ENCODE measurements at regions not wholly inside any gene's neighbourhood (a gene's known extent, or its start where the extent isn't known, plus 50 kb on each side); places are given as distances from the start of the nearest gene placed in this dataset.
"Not testable (repeated sequence)": the region's sequence is repeated elsewhere in the genome, so short reads cannot be mapped to it uniquely, and the experiment has no call there.

DNA sequence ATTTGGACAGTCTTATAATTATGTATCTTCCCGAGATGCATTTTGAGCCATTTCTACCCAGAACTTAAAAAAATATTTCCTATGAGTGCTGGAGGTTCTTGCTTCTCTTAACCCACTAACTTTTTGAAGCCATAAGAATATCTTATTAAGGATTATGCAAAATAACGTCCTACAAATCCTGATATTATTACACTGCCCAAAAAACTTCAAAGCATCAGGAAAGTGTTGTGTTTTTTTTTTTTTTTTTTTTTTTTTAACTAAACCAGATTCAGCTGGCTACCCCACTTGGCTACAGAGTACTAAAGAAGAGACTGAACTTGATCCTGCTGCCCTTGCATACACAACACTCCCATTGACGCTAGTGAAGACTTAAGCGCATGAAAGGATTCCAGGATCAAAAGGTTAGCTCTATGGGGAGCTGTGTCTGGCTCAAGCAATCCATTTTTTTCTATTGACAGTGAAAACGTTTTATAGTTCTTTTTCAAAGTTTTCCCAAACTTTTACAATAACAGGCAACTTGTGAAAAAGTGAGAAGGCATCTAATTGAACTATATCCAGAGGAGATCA, 141.4 kb downstream of the KCNRG start:
- no peak for DNase-seq (ENCODE audit: low read depth)

GRCh38 chr13:50158385-50159165, 143.3 kb downstream of the KCNRG start:
- no peak for DNase-seq (ENCODE audit: low read depth)

GRCh38 chr13:50159607-50160006, 144.4 kb downstream of the KCNRG start:
- DNase-seq (ENCODE audit: low read depth) = no peak

- no peak for DNase-seq (ENCODE audit: low read depth)
Observed at GRCh38 chr13:50161052-50161451, 145.8 kb downstream of the KCNRG start.

DNA sequence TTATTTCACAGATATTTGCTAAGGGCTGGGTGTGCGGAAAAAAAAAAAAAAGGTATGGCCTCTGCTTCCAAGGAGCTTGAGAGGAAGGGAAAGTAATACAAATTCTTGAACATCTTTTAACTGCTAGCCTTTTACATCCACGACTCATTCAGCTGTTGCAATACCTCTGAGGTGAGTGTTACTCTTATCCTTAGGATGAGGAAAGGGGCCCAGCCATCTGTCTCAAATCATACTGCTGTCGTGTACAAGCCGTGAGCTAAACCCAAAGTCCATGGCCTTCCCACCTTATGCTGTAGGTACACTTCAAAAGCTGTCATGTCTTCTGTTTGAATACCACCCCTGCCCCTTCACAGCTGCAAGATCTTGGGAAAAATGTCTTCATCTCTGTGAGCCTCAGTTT, 146.8 kb downstream of the KCNRG start:
- no peak for DNase-seq (ENCODE audit: low read depth)

GRCh38 chr13:50162567-50162966, 147.3 kb downstream of the KCNRG start:
- no peak for DNase-seq (ENCODE audit: low read depth)

DNA sequence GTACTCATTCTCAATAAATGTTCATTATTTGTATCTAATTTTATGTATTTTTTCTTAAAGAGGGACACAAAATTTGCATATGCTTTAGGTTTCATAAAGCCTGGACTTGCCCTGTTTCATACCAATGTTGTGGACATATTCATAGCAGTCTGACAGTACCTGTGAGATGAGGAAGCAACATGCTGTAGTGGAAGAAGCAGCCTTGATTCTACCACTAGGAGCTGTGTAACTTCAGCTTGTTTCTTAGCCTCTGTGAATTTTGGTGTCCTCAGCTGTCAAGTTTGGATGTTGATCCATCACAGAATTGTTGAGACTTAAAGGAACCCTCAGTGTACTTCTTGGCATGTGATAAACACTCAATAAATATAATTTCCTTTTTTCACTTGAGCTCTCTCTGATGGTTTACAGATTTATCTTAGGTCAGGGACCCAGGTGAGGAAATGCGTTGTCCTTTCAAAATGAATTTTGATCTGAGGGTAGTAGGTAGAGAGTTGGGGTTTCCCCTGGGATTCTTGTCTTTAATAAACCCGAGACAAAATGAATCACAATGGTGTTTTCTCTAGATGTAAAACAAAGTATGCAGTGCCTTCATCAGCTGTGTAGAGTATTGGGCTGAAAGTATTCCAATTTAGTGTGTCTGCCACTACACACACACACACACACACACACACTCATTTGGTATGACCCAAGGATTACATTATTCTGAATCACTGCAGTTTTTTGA, 152.1 kb downstream of the KCNRG start:
- no peak for DNase-seq (ENCODE audit: low read depth)

DNA sequence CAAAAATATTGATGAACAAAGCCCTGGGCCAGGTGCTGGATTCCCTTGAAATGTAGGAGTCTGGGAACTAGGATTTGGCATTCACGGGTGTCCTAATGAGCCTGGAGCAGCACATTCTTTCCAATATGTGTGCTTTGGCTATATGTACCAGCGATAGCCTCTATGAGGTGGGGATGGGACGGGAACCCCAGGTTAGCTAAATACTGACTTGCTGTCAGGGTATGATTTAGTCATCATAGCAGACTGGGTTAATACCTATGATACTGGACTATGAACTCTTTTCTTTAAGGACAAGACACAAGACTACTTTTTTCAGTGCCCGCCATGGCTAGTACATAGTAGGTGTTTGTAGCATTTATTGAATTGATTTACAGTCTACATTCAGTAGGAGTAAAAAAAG, 152.7 kb downstream of the KCNRG start:
- DNase-seq (ENCODE audit: low read depth) = no peak

- DNase-seq (ENCODE audit: low read depth) = no peak
Observed at GRCh38 chr13:50168786-50169185, 153.5 kb downstream of the KCNRG start.

DNA sequence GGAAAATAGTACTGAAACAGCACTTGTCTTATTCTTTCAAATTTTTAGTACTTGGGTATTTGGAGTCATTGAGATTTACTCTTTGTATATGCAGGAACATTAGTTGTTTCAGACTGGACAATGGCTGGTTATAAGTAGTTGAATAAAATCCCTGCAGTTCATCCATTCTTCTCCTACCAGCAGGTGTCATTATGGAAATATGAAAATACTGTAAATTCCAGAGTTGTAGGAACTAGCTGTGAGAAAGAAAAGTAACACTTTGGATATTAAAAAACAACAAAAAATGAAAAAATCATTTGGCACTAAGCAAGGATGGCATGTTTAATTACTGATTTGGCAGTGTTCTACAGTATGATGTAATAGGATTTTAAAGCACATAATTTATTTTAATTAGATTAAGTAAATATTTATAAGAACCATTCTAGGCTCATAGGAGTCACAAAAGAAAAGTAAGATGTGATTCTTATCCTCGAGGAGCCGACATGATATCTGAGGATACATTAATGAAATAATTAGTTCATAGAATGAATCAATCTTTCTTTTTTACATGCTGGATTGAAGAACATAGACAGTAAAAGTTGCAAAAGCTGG, 155.3 kb downstream of the KCNRG start:
- DNase-seq (ENCODE audit: low read depth) = no peak

DNA sequence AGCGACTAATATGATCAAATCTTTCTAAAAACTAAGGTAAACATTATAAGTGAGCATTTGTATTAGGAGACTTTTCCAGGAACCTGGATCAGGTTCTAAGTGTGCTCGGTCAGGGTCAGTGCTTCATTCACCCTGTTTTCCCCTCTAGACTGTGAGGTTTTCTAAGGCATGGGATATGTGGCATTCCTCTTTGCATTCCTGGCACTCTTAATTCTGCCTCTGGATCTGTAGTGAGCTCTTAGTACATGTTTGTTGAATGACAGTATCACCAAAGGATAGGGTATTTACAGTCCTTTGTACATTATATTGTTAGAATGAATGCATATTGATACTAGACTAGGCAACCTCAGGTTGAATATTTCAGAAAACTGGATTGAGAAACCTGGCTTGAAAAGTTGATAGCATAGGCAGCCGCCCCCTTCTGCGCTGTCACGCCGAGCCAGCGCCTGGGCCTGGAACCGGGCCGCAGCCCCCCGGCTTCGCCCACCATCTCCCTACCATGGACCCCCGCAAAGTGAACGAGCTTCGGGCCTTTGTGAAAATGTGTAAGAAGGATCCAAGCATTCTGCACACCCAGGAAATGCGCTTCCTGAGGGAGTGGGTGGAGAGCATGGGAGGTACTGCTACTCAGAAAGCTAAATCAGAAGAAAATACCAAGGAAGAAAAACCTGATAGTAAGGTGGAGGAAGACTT, 156.5 kb downstream of the KCNRG start:
- no peak for DNase-seq (ENCODE audit: low read depth)

DNA sequence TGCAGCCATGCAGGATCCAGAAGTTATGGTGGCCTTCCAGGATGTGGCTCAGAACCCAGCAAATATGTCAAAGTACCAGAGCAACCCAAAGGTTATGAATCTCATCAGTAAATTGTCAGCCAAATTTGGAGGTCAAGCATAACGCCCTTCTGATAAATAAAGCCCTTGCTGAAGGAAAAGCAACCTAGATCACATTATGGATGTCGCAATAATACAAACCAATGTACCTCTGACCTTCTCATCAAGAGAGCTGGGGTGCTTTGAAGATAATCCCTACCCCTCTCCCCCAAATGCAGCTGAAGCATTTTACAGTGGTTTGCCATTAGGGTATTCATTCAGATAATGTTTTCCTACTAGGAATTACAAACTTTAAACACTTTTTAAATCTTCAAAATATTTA, 157.8 kb downstream of the KCNRG start:
- not testable (repeated sequence) for DNase-seq (ENCODE audit: low read depth)

- no peak for DNase-seq (ENCODE audit: low read depth)
Observed at GRCh38 chr13:50174630-50175029, 159.4 kb downstream of the KCNRG start.

DNA sequence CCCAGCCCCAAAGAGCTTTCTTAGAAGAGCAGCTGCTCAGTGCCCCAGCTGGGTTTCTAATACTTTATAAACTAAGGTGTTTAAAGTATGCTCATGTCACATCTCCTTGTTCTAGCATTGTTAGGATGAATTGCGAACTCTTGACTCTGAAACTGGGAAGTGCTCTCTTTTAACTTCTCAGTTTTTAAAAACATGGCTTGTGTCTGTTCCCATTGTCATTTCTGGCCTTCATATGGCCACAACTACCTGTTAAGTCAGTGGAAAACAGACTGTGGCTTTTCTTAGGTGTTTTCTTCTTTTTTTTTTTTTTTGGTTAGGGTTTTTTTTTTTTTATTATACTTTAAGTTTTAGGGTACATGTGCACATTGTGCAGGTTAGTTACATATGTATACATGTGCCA, 164.7 kb downstream of the KCNRG start:
- no peak for DNase-seq (ENCODE audit: low read depth)

GRCh38 chr13:50185769-50186763, 170.8 kb downstream of the KCNRG start:
- DNase-seq (ENCODE audit: low read depth) = not testable (repeated sequence)

DNA sequence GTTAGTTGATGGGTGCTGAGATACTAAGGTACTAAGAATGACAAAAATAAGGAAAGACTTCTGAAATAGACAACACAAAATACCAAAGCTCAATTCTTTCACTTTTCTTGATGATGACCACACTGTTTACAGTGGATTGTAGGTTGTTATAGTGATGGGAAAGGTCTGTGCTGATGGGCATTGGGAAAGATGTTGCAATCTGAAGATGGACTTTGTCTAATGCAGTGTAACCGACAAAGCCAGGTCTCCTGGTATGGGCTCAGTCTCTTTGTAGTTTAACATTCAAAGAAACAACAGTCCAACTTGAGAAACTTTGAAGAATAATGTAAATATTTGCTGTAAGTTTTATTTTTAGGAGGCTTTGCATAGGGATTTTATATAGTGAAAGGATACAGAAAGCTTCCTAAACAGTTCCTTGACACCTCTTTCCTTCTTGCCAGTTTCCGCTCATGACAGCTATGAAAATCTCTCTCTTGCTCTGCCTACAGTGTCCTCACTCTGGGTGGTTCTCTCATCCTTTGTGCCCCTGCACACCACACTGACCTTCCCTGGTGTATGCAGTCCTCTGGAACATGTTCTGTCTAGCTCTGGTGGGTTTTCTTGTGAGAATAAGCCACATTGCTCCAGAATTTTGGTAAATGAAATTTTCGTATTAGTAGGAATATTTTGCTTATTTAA, 172.2 kb downstream of the KCNRG start:
- DNase-seq (ENCODE audit: low read depth) = no peak

- no peak for DNase-seq (ENCODE audit: low read depth)
Observed at GRCh38 chr13:50188696-50189095, 173.5 kb downstream of the KCNRG start.

- DNase-seq (ENCODE audit: low read depth) = no peak
Observed at GRCh38 chr13:50189450-50189849, 174.2 kb downstream of the KCNRG start.

GRCh38 chr13:50191004-50191403, 175.8 kb downstream of the KCNRG start:
- no peak for DNase-seq (ENCODE audit: low read depth)

- no peak for DNase-seq (ENCODE audit: low read depth)
Observed at GRCh38 chr13:50192272-50192813, 177.1 kb downstream of the KCNRG start.

All from T-helper 22 cell (primary cell).